ENCODE measurements at regions not wholly inside any gene's neighbourhood (a gene's known extent, or its start where the extent isn't known, plus 50 kb on each side); places are given as distances from the start of the nearest gene placed in this dataset.

- DNase-seq = no peak
- Histone ChIP-seq H3K27me3 (no peaks in the 10 kb centered on the region), H3K9me3 (no peaks in the 10 kb centered on the region), H3K27ac (no peak overlapping the region), H3K36me3 (no peaks in the 10 kb centered on the region), H3K4me1 (ENCODE audit: insufficient read depth) (no peaks in the 10 kb centered on the region), H3K4me3 (no peak overlapping the region)
- 76 to 81% (median 78%) methylated on average over 7 of the region's 7 CpGs for WGBS, 3 donors
- intact Hi-C loops (cut with DNase I) = no loop called here
- TF ChIP-seq CTCF (IDR thresholded peaks at IDR 0.05) (no peak), EP300 (IDR thresholded peaks at IDR 0.05) (no peak), POLR2A (IDR thresholded peaks at IDR 0.05) (no peak)
Measured at GRCh38 chr2:128791985-128792320, 473.3 kb upstream of the HS6ST1 start.

GRCh38 chr2:128792476-128793054 is 473.9 kb upstream of the HS6ST1 start:
- no peak for DNase-seq
- intact Hi-C loops (cut with DNase I) = no loop called here
- Histone ChIP-seq H3K27ac (no peak overlapping the region), H3K4me3 (no peak overlapping the region), H3K4me1 (ENCODE audit: insufficient read depth) (no peaks in the 10 kb centered on the region), H3K9me3 (no peaks in the 10 kb centered on the region), H3K36me3 (no peaks in the 10 kb centered on the region), H3K27me3 (no peaks in the 10 kb centered on the region)
- 88 to 93% (median 91%) methylated on average over 7 of the region's 7 CpGs for WGBS, 3 donors
- no peak for TF ChIP-seq POLR2A (IDR thresholded peaks at IDR 0.05)
- no peak for TF ChIP-seq CTCF (IDR thresholded peaks at IDR 0.05)
- no peak for TF ChIP-seq EP300 (IDR thresholded peaks at IDR 0.05)

GRCh38 chr2:128793404-128793803 is 474.7 kb upstream of the HS6ST1 start:
- 42 to 50% (median 44%) methylated on average over 6 of the region's 6 CpGs for WGBS, 3 donors
- Histone ChIP-seq H3K4me1 (ENCODE audit: insufficient read depth) (no peaks in the 10 kb centered on the region), H3K4me3 (no peak overlapping the region), H3K27ac (no peak overlapping the region), H3K27me3 (no peaks in the 10 kb centered on the region), H3K36me3 (no peaks in the 10 kb centered on the region), H3K9me3 (no peaks in the 10 kb centered on the region)
- intact Hi-C loops (cut with DNase I) = no loop called here
- TF ChIP-seq POLR2A (IDR thresholded peaks at IDR 0.05) = no peak
- no peak for TF ChIP-seq CTCF (IDR thresholded peaks at IDR 0.05)
- TF ChIP-seq EP300 (IDR thresholded peaks at IDR 0.05) = no peak
- DNase-seq = no peak

GRCh38 chr2:128794285-128794684 is 475.6 kb upstream of the HS6ST1 start:
- H3K27me3 ChIP-seq = no peaks in the 10 kb centered on the region
- no peaks in the 10 kb centered on the region for H3K9me3 ChIP-seq
- no peaks in the 10 kb centered on the region for H3K4me1 ChIP-seq (ENCODE audit: insufficient read depth)
- TF ChIP-seq CTCF (IDR thresholded peaks at IDR 0.05) (no peak), EP300 (IDR thresholded peaks at IDR 0.05) (no peak), POLR2A (IDR thresholded peaks at IDR 0.05) (no peak)
- intact Hi-C loops (cut with DNase I) = no loop called here
- H3K36me3 ChIP-seq = no peaks in the 10 kb centered on the region
- 93 to 98% (median 96%) methylated on average over 6 of the region's 6 CpGs for WGBS, 3 donors
- H3K27ac ChIP-seq = no peak overlapping the region
- H3K4me3 ChIP-seq = no peak overlapping the region
- no peak for DNase-seq

Data from ovary (tissue), 7 donors.